ENCODE measurements at regions not wholly inside any gene's neighbourhood (a gene's known extent, or its start where the extent isn't known, plus 50 kb on each side); places are given as distances from the start of the nearest gene placed in this dataset.
A peak's percentile ranks its signal among the peaks of the same experiment; 100 is the strongest.

GRCh38 chr3:74066456-74066855, 441.7 kb upstream of the PDZRN3 start:
- no peak for DNase-seq (ENCODE audit: low spot score)
- 22% methylated on average over 3 of the region's 3 CpGs for WGBS
- peaks cover 0 to 17% (median 12%) of the 10 kb centered on the region in 4 donors for H3K4me1 ChIP-seq (ENCODE audit: control insufficient read depth in 4 of 4, insufficient read depth in 4 of 4, low read length in 3 of 4)
- no peaks in the 10 kb centered on the region for H3K9me3 ChIP-seq (ENCODE audit: control insufficient read depth in 4 of 4, low read length in 3 of 4)
- TF ChIP-seq GABPA (IDR thresholded peaks at IDR 0.05 in 1 of 2, conservative IDR thresholded peaks at IDR 0.05 in 1 of 2) (peak in 1 of 2 donors; percentile 66), FOXA1 (IDR thresholded peaks at IDR 0.05) (no peak), NR2F2 (IDR thresholded peaks at IDR 0.05) (peak; percentile 77), TAF1 (conservative IDR thresholded peaks at IDR 0.05) (no peak), HNF4A (conservative IDR thresholded peaks at IDR 0.05) (peak; percentile 79 to 89), HNF4G (IDR thresholded peaks at IDR 0.05) (no peak), YY1 (IDR thresholded peaks at IDR 0.05) (peak; percentile 55), RXRA (IDR thresholded peaks at IDR 0.05) (peak; percentile 93 to 94), JUND (IDR thresholded peaks at IDR 0.05) (peak; percentile 43 to 76), RAD21 (IDR thresholded peaks at IDR 0.05) (peak; percentile 28 to 52), SP1 (IDR thresholded peaks at IDR 0.05) (peak; percentile 86), REST (IDR thresholded peaks at IDR 0.05) (peak; percentile 26), CTCF (IDR thresholded peaks at IDR 0.05; ENCODE audit: low read depth, low read length, missing input control) (no peak), EGR1 (IDR thresholded peaks at IDR 0.05; ENCODE audit: low read depth in 2 of 2) (no peak), MAX (IDR thresholded peaks at IDR 0.05) (peak; percentile 62), FOXA2 (IDR thresholded peaks at IDR 0.05) (peak; percentile 56)
- TF ChIP-seq, protein P1, sequence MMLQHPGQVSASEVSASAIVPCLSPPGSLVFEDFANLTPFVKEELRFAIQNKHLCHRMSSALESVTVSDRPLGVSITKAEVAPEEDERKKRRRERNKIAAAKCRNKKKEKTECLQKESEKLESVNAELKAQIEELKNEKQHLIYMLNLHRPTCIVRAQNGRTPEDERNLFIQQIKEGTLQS (IDR thresholded peaks at IDR 0.05) = no peak
- TF ChIP-seq, protein P2, sequence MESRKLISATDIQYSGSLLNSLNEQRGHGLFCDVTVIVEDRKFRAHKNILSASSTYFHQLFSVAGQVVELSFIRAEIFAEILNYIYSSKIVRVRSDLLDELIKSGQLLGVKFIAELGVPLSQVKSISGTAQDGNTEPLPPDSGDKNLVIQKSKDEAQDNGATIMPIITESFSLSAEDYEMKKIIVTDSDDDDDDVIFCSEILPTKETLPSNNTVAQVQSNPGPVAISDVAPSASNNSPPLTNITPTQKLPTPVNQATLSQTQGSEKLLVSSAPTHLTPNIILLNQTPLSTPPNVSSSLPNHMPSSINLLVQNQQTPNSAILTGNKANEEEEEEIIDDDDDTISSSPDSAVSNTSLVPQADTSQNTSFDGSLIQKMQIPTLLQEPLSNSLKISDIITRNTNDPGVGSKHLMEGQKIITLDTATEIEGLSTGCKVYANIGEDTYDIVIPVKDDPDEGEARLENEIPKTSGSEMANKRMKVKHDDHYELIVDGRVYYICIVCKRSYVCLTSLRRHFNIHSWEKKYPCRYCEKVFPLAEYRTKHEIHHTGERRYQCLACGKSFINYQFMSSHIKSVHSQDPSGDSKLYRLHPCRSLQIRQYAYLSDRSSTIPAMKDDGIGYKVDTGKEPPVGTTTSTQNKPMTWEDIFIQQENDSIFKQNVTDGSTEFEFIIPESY (IDR thresholded peaks at IDR 0.05) = peak; percentile 67
- no peaks in the 10 kb centered on the region for H3K27me3 ChIP-seq (ENCODE audit: control insufficient read depth in 4 of 4, insufficient read depth in 4 of 4, low read length in 3 of 4)
- H3K27ac ChIP-seq (ENCODE audit: low read depth in 1 of 2, low read length in 2 of 2) = peak overlapping the region; percentile 40 to 70
- H3K9ac ChIP-seq (ENCODE audit: low read depth in 1 of 2, low read length in 2 of 2) = no peak overlapping the region
- no peaks in the 10 kb centered on the region for H3K36me3 ChIP-seq (ENCODE audit: control insufficient read depth in 4 of 4, insufficient read depth in 3 of 4, low read depth in 1 of 4, low read length in 3 of 4)
- H3K4me3 ChIP-seq (ENCODE audit: low read depth in 1 of 3, low read length in 3 of 3) = no peak overlapping the region
